ENCODE measurements at regions not wholly inside any gene's neighbourhood (a gene's known extent, or its start where the extent isn't known, plus 50 kb on each side); places are given as distances from the start of the nearest gene placed in this dataset.

DNA sequence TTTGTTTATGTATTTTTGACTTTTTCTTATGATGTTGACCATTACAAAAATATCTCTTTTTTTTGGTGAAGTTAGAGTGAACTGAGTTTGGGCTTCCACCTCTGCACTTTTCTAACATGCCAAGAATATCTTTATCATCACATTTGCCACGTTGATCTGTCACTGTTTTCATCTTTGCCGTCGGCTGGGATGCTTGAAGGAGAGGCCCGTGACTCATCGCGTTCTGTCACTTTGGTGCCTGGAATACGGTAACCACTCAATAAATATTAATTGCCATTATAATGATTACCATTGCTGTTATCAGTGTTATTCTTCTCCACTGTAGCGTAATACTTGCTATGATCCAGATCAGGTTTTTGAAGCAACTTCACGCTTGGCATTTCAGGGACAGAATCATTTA is 350.8 kb upstream of the PFKP start:
- ChIA-PET CTCF (no interaction called here), POLR2A (ENCODE audit: low non-redundant PET) (no interaction called here)
- TF ChIP-seq, protein P1, sequence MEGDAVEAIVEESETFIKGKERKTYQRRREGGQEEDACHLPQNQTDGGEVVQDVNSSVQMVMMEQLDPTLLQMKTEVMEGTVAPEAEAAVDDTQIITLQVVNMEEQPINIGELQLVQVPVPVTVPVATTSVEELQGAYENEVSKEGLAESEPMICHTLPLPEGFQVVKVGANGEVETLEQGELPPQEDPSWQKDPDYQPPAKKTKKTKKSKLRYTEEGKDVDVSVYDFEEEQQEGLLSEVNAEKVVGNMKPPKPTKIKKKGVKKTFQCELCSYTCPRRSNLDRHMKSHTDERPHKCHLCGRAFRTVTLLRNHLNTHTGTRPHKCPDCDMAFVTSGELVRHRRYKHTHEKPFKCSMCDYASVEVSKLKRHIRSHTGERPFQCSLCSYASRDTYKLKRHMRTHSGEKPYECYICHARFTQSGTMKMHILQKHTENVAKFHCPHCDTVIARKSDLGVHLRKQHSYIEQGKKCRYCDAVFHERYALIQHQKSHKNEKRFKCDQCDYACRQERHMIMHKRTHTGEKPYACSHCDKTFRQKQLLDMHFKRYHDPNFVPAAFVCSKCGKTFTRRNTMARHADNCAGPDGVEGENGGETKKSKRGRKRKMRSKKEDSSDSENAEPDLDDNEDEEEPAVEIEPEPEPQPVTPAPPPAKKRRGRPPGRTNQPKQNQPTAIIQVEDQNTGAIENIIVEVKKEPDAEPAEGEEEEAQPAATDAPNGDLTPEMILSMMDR (conservative IDR thresholded peaks at IDR 0.05; ENCODE audit: low read depth), result no peak
- no peak for DNase-seq (ENCODE audit: low spot score)
- H3K27ac ChIP-seq, result no peak overlapping the region

DNA sequence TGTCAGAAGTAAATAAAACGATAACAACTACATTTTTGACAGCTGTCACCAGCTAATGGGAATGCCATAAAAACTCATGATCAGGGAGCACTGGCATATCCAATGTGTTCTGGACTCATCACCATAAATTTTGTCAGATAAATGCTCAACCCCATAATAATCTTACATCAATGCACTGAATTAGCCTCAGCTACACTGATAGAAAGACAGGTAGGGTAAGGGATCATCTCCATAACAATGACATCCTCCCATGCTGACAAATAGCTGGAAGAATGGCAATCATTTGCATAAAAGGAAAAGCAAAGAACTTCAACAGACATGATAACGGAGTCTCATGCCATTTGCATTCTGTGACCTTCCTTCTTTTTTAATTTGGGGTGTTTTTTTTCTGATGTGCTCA is 352.8 kb upstream of the PFKP start:
- H3K27ac ChIP-seq, result no peak overlapping the region
- TF ChIP-seq, protein P1 (conservative IDR thresholded peaks at IDR 0.05; ENCODE audit: low read depth), result no peak
- POLR2A ChIA-PET (ENCODE audit: low non-redundant PET), result no interaction called here
- no peak for DNase-seq (ENCODE audit: low spot score)
- CTCF ChIA-PET, result interaction anchor here (0.6 kb wide), 1 partner anchor 95 kb away, joined by 3 read pairs; no protein-coding TSS in a partner anchor

DNA sequence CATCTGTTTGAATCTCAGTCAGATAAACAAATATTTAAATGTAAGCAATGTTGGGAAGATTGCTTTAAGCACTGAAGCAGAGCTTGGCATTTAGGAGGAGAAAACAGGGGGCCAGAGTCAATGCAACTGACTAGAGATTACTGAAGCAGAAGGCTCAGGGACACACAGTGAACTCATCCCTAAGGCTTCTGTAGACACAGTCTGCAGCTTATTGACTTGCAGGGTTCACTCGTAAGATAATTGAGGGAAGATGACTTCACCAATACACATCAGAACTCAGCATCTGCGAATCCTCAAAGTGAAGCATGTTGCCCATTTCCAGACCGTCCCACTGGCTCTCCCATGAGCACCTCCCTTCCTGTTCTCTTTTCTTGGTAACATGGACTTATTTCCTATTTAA is 363.4 kb upstream of the PFKP start:
- DNase-seq (ENCODE audit: low spot score), result no peak
- H3K27ac ChIP-seq, result no peak overlapping the region
- TF ChIP-seq, protein P1 (conservative IDR thresholded peaks at IDR 0.05; ENCODE audit: low read depth), result no peak
- CTCF ChIA-PET, result no interaction called here
- POLR2A ChIA-PET (ENCODE audit: low non-redundant PET), result no interaction called here

DNA sequence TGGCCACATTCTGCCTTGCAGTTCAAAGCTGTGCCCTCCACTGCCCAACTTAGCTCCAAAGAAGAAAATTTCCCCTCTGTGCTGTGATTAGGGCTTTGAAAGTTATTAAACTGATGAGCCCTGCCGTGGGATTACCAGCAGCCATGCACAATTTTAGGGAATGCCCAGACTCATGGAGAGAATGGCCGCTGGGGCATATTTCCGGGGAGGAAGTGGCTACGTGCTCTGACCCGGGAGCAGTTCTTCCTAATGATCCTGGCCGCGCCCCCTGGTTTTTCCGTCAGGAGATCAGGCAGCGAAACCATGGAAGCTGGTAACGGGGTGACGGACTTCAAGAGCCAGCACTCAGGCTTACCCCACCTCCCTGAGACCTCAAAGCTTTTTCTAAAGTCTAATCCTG is 365.5 kb upstream of the PFKP start:
- no peak for DNase-seq (ENCODE audit: low spot score)
- POLR2A ChIA-PET (ENCODE audit: low non-redundant PET), result no interaction called here
- no peak overlapping the region for H3K27ac ChIP-seq
- CTCF ChIA-PET, result no interaction called here
- TF ChIP-seq, protein P1 (conservative IDR thresholded peaks at IDR 0.05; ENCODE audit: low read depth), result no peak

DNA sequence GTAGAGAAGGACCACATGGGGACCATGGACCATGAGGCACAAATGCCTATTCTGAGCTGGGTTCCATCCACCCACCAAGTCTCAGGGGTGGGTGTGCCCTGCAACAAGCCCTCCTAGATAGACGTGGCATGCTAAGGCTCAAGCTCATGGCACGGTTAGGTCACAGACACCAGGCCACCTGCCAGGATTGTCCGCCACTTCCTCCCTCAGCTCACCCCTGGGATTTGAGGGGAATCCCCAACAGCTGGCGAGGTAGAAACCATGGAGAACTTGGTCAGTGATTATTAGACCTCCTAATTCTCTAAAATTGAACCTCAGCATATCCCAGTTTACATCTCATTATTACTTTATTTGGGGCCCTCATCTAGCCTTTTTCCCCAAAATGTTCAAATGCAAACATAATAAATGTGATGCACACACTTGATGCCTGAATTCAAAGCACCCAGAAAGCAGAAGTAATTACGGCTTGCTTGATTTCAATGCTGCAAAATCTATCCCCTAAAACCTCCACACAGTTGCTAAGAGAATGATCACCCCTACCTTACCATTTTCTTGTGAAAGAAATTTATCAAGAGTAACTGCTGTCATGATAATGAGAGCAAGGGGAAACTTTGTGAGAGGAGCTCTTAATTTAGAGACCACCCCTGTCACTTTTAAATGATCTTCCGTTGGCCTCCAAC is 366.6 kb upstream of the PFKP start:
- ChIA-PET POLR2A (ENCODE audit: low non-redundant PET) (no interaction called here), CTCF (no interaction called here)
- H3K27ac ChIP-seq, result no peak overlapping the region
- TF ChIP-seq, protein P1 (conservative IDR thresholded peaks at IDR 0.05; ENCODE audit: low read depth), result no peak
- DNase-seq (ENCODE audit: low spot score), result no peak

DNA sequence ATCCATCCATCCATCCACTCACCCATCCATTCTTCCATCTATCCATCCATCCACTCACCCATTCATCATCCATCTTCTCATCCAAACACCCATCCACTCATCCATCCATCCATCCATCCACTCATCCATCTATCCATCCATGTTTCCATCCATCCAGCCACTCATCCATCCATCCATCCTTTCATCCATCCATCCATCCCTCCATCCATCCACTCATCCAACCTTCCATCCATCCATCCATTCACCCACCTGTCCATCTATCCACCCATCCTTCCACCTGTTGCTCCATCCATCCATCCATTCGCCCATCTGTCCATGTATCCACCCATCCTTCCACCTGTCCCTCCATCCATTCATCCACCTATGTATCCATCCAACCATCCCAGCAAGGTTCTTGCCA is 378.4 kb upstream of the PFKP start:
- ChIA-PET POLR2A (ENCODE audit: low non-redundant PET) (no interaction called here), CTCF (no interaction called here)
- TF ChIP-seq, protein P1 (conservative IDR thresholded peaks at IDR 0.05; ENCODE audit: low read depth), result no peak
- DNase-seq (ENCODE audit: low spot score), result no peak
- H3K27ac ChIP-seq, result no peak overlapping the region
